ENCODE measurements at regions not wholly inside any gene's neighbourhood (a gene's known extent, or its start where the extent isn't known, plus 50 kb on each side); places are given as distances from the start of the nearest gene placed in this dataset.

DNA sequence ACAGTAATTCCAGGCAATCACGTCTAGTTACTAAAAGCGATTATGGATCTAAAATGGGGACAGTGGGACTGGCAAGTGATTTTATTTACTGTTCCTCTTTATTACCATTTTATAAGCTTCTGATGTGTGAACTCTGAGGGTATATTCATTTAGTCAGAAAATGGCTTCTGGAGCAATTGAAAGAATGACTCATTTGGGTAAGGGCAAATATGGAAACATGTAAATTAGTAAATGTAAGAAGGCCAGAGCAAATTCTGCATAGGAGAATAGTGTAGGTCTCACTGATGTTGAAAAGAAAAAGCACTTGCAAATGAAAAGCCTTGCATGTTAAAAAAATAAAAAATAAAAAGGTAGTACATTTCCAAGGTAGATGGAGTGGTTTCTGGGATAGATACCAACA lies 262.2 kb downstream of the KLF5 start:
- Mint-ChIP-seq H3K27ac (no peak overlapping the region), H3K9me3 (peaks cover 0 to 5% (median 2%) of the 10 kb centered on the region in 7 donors), H3K4me3 (no peak overlapping the region), H3K36me3 (no peaks in the 10 kb centered on the region), H3K4me1 (peaks cover 4% of the 10 kb centered on the region), H3K27me3 (ENCODE audit: low read depth in 3 of 3) (peaks cover 0 to 4% (median 2%) of the 10 kb centered on the region in 3 donors)
- Histone ChIP-seq H3K36me3 (replicated peaks in 1 of 2; ENCODE audit: control insufficient read depth in 1 of 2, insufficient read depth in 2 of 2, low read length in 2 of 2) (no peaks in the 10 kb centered on the region), H3K27ac (ENCODE audit: low read depth in 1 of 2, low read length in 2 of 2) (no peak overlapping the region), H4K20me1 (ENCODE audit: insufficient read depth, low read length) (no peaks in the 10 kb centered on the region), H3K4me3 (replicated peaks in 1 of 3; ENCODE audit: low read depth in 2 of 3, low read length in 3 of 3) (no peak overlapping the region), H3K4me2 (replicated peaks; ENCODE audit: extremely low read depth, low read length, poor library complexity, severe bottlenecking) (no peak overlapping the region), H3K27me3 (ENCODE audit: control insufficient read depth in 2 of 2, insufficient read depth in 2 of 2, low read length in 2 of 2) (no peaks in the 10 kb centered on the region), H3K9ac (ENCODE audit: insufficient read depth, low read length, poor library complexity, severe bottlenecking) (no peak overlapping the region), H2AFZ (ENCODE audit: insufficient read depth, low read depth, low read length, poor library complexity, severe bottlenecking) (no peak overlapping the region), H3K4me1 (ENCODE audit: control insufficient read depth in 1 of 2, insufficient read depth in 2 of 2, low read length in 2 of 2) (peaks cover 0 to 3% of the 10 kb centered on the region in 2 donors), H3K79me2 (ENCODE audit: insufficient read depth, low read length) (no peaks in the 10 kb centered on the region), H3K9me3 (replicated peaks in 1 of 2; ENCODE audit: control insufficient read depth in 1 of 2, insufficient read depth in 1 of 2, low read length in 2 of 2) (no peaks in the 10 kb centered on the region)
- no peak for DNase-seq
- no CpG with 5 or more reads among the region's 2 CpGs for WGBS (ENCODE audit: insufficient coverage)
- intact Hi-C loops (cut with micrococcal nuclease), result no loop called here
- TF ChIP-seq, protein P1, sequence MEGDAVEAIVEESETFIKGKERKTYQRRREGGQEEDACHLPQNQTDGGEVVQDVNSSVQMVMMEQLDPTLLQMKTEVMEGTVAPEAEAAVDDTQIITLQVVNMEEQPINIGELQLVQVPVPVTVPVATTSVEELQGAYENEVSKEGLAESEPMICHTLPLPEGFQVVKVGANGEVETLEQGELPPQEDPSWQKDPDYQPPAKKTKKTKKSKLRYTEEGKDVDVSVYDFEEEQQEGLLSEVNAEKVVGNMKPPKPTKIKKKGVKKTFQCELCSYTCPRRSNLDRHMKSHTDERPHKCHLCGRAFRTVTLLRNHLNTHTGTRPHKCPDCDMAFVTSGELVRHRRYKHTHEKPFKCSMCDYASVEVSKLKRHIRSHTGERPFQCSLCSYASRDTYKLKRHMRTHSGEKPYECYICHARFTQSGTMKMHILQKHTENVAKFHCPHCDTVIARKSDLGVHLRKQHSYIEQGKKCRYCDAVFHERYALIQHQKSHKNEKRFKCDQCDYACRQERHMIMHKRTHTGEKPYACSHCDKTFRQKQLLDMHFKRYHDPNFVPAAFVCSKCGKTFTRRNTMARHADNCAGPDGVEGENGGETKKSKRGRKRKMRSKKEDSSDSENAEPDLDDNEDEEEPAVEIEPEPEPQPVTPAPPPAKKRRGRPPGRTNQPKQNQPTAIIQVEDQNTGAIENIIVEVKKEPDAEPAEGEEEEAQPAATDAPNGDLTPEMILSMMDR (IDR thresholded peaks at IDR 0.05), result no peak

DNA sequence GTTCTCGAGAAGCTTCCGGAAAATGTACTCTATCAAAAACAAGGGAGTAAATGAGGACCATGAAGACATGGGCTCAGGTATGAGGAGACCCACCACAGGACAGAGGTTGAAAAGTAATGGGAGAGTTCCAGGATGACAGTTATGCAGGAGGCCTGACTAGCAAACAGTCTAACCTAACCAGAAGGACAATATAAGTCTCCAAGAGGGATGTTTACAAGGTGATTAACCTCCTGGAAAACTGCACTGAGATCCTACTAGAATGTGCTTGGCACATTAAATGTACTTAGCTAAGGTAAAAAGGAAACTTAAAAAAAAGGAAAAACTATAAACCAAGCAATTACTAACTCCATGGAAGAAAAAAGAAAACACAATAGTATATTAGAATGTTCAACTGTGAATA lies 258.3 kb downstream of the KLF5 start:
- Histone ChIP-seq H2AFZ (ENCODE audit: insufficient read depth, low read depth, low read length, poor library complexity, severe bottlenecking) (no peak overlapping the region), H3K4me1 (ENCODE audit: control insufficient read depth in 1 of 2, insufficient read depth in 2 of 2, low read length in 2 of 2) (peaks cover 0 to 5% of the 10 kb centered on the region in 2 donors), H3K4me3 (replicated peaks in 1 of 3; ENCODE audit: low read depth in 2 of 3, low read length in 3 of 3) (no peak overlapping the region), H3K9me3 (replicated peaks in 1 of 2; ENCODE audit: control insufficient read depth in 1 of 2, insufficient read depth in 1 of 2, low read length in 2 of 2) (peaks cover 5 to 10% of the 10 kb centered on the region in 2 donors), H3K27me3 (ENCODE audit: control insufficient read depth in 2 of 2, insufficient read depth in 2 of 2, low read length in 2 of 2) (no peaks in the 10 kb centered on the region), H3K36me3 (replicated peaks in 1 of 2; ENCODE audit: control insufficient read depth in 1 of 2, insufficient read depth in 2 of 2, low read length in 2 of 2) (no peaks in the 10 kb centered on the region), H3K9ac (ENCODE audit: insufficient read depth, low read length, poor library complexity, severe bottlenecking) (no peak overlapping the region), H3K4me2 (replicated peaks; ENCODE audit: extremely low read depth, low read length, poor library complexity, severe bottlenecking) (no peak overlapping the region), H3K79me2 (ENCODE audit: insufficient read depth, low read length) (no peaks in the 10 kb centered on the region), H3K27ac (ENCODE audit: low read depth in 1 of 2, low read length in 2 of 2) (no peak overlapping the region), H4K20me1 (ENCODE audit: insufficient read depth, low read length) (no peaks in the 10 kb centered on the region)
- no CpG with 5 or more reads among the region's 2 CpGs for WGBS (ENCODE audit: insufficient coverage)
- Mint-ChIP-seq H3K27me3 (ENCODE audit: low read depth in 3 of 3) (peaks cover 0 to 2% (median 0%) of the 10 kb centered on the region in 3 donors), H3K4me1 (peaks cover 7% of the 10 kb centered on the region), H3K36me3 (no peaks in the 10 kb centered on the region), H3K4me3 (no peak overlapping the region), H3K9me3 (peaks cover 6 to 24% (median 18%) of the 10 kb centered on the region in 7 donors), H3K27ac (no peak overlapping the region)
- TF ChIP-seq, protein P1 (IDR thresholded peaks at IDR 0.05), result no peak
- DNase-seq, result no peak
- intact Hi-C loops (cut with micrococcal nuclease), result no loop called here

Measured in CD14-positive monocyte (primary cell).